ENCODE measurements at regions not wholly inside any gene's neighbourhood (a gene's known extent, or its start where the extent isn't known, plus 50 kb on each side); places are given as distances from the start of the nearest gene placed in this dataset.
"Not testable (repeated sequence)": the region's sequence is repeated elsewhere in the genome, so short reads cannot be mapped to it uniquely, and the experiment has no call there.

GRCh38 chrX:142860944-142861343, 164.8 kb upstream of the SPANXN4 start:
- no peaks in the 10 kb centered on the region for H3K36me3 ChIP-seq
- TF ChIP-seq POLR2A (IDR thresholded peaks at IDR 0.05) (no peak), CTCF (IDR thresholded peaks at IDR 0.05) (no peak)
- DNase-seq (no peak), ATAC-seq (no peak)
- peaks cover 0 to 3% of the 10 kb centered on the region in 2 donors for H3K27me3 ChIP-seq
- no peak overlapping the region for H3K4me3 ChIP-seq
- no peaks in the 10 kb centered on the region for H3K9me3 ChIP-seq
- WGBS (ENCODE audit: insufficient coverage, low coverage, low lambda C conversion rate, missing lambda C conversion rate) = 61% methylated on average over 2 of the region's 2 CpGs
- intact Hi-C loops (cut with DNase I) = no loop called here
- no peak overlapping the region for H3K27ac ChIP-seq
- no peaks in the 10 kb centered on the region for H3K4me1 ChIP-seq

GRCh38 chrX:142861557-142861956, 164.2 kb upstream of the SPANXN4 start:
- no peaks in the 10 kb centered on the region for H3K4me1 ChIP-seq
- DNase-seq = no peak
- H3K27me3 ChIP-seq = peaks cover 0 to 3% of the 10 kb centered on the region in 2 donors
- no peak for ATAC-seq
- no peak overlapping the region for H3K4me3 ChIP-seq
- intact Hi-C loops (cut with DNase I) = no loop called here
- WGBS (ENCODE audit: insufficient coverage, low coverage, low lambda C conversion rate, missing lambda C conversion rate) = 47% methylated on average over 4 of the region's 4 CpGs
- TF ChIP-seq CTCF (IDR thresholded peaks at IDR 0.05) = no peak
- TF ChIP-seq POLR2A (IDR thresholded peaks at IDR 0.05) = no peak
- H3K27ac ChIP-seq = no peak overlapping the region
- no peaks in the 10 kb centered on the region for H3K9me3 ChIP-seq
- no peaks in the 10 kb centered on the region for H3K36me3 ChIP-seq

- intact Hi-C loops (cut with DNase I); H3K27me3 ChIP-seq; DNase-seq; H3K4me1 ChIP-seq; H3K9me3 ChIP-seq; H3K36me3 ChIP-seq; ATAC-seq; H3K27ac ChIP-seq; H3K4me3 ChIP-seq: not testable (repeated sequence)
- WGBS (ENCODE audit: insufficient coverage, low coverage, low lambda C conversion rate, missing lambda C conversion rate) = 44% methylated on average over 3 of the region's 3 CpGs
Measured at GRCh38 chrX:142866247-142866646, 159.5 kb upstream of the SPANXN4 start.

- no peak overlapping the region for H3K4me3 ChIP-seq
Measured at GRCh38 chrX:142873214-142873613, 152.5 kb upstream of the SPANXN4 start.

GRCh38 chrX:142884881-142885280, 140.8 kb upstream of the SPANXN4 start:
- Histone ChIP-seq H3K27ac (no peak overlapping the region), H3K36me3 (no peaks in the 10 kb centered on the region), H3K27me3 (no peaks in the 10 kb centered on the region), H3K4me1 (no peaks in the 10 kb centered on the region), H3K9me3 (no peaks in the 10 kb centered on the region), H3K4me3 (no peak overlapping the region)
- intact Hi-C loops (cut with DNase I) = no loop called here
- DNase-seq (no peak), ATAC-seq (no peak)
- TF ChIP-seq CTCF (IDR thresholded peaks at IDR 0.05) = no peak
- TF ChIP-seq POLR2A (IDR thresholded peaks at IDR 0.05) = no peak
- 48% methylated on average over 3 of the region's 3 CpGs for WGBS (ENCODE audit: insufficient coverage, low coverage, low lambda C conversion rate, missing lambda C conversion rate)

More at GRCh38 chrX:142873214-142873613, 152.5 kb upstream of the SPANXN4 start:
- Histone ChIP-seq H3K27me3 (no peaks in the 10 kb centered on the region), H3K36me3 (no peaks in the 10 kb centered on the region), H3K4me1 (no peaks in the 10 kb centered on the region), H3K9me3 (no peaks in the 10 kb centered on the region), H3K27ac (no peak overlapping the region)
- DNase-seq (no peak), ATAC-seq (no peak)
- TF ChIP-seq CTCF (IDR thresholded peaks at IDR 0.05) (no peak), POLR2A (IDR thresholded peaks at IDR 0.05) (no peak)
- intact Hi-C loops (cut with DNase I) = no loop called here
- WGBS (ENCODE audit: insufficient coverage, low coverage, low lambda C conversion rate, missing lambda C conversion rate) = 40% methylated on average over 1 of the region's 1 CpG

Data from right lobe of liver (tissue), 6 donors.